Stimulated activated CD4-positive, alpha-beta T cell treated with anti-CD3 and anti-CD28 coated beads, Interleukin-1b, Interleukin-23, amount 100 ng/mL, for 24 hours (primary cell): ENCODE measurements at regions not wholly inside any gene's neighbourhood (a gene's known extent, or its start where the extent isn't known, plus 50 kb on each side); places are given as distances from the start of the nearest gene placed in this dataset.
"Not testable (repeated sequence)": the region's sequence is repeated elsewhere in the genome, so short reads cannot be mapped to it uniquely, and the experiment has no call there.

Experiments
- DNase-seq, 4 experiments: peaks; one replicate each; pipeline ENCODE4 v3.0.0-alpha.2; 2020; ENCODE audit warnings: low read depth in 4 of 4, low spot score in 1 of 4

DNA sequence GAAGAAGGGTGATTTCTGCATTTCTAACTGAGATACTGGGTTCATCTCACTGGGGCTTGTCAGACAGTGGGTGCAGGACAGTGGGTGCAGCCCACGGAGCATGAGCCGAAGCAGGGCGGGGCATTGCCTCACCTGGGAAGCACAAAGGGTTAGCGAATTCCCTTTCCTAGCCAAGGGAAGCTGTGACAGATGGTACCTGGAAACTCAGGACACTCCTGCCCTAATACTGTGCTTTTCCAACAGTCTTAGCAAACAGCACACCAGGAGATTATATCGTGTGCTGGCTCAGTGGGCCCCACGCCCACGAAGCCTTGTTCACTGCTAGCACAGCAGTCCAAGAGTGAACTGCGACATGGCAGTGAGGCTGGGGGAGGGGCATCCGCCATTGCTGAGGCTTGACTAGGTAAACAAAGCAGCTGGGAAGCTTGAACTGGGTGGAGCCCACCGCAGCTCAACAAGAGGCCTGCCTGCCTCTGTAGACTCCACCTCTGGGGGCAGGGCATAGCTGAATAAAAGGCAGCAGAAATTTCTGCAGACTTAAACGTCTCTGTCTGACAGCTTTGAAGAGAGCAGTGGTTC lies 1057.7 kb downstream of the HACE1 start:
- DNase-seq, result not testable (repeated sequence)

DNA sequence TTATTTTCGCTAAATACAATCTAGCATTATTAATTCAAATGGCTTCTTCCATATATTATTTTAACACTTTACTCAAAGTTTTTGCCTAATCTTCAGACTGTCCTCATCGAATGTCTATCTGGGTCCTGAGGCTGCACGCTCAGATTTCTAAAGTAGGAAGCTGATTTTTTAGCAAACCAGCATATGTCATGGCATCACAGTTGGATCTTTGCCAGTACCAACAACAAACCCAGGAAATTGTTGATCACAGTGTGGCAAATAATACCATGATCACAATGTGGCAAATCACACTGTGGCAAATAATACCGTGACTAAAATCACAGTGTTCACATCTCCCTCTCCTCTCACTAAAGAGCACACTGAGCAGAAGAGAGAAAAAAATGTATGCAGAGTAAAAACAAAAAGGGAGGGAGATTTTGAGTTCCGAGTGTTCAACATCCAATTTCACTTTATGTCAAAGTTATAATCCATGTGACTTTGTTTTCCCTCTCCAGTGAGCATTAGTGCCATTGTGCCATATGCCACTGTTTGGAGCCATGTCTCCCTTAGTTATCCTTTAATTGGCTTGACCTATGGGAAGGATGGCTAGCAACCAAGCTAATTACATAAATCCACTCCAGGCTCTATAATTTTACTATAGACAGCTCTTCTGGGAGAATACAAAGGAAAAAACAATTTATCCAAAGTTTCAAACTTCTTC lies 1059.6 kb downstream of the HACE1 start:
- no peak for DNase-seq

DNA sequence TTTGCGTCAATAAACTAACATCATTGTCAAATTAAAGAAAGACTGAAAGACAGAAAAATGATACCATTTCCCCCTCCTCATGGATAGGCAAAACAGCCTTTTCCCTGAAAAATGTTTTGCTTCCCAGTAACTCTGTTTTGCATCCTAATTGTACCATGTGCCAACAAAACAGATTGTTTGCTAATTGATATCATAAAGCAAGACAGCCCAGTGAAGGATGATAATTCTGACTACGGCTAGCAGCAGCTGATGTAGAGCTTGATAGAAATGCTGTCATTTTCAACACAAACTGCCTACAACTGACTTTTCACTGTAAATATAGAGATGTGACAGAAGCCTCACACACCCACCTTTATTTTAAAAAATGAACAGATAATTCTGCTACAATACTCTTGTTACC lies 1061.6 kb downstream of the HACE1 start:
- DNase-seq, result no peak

DNA sequence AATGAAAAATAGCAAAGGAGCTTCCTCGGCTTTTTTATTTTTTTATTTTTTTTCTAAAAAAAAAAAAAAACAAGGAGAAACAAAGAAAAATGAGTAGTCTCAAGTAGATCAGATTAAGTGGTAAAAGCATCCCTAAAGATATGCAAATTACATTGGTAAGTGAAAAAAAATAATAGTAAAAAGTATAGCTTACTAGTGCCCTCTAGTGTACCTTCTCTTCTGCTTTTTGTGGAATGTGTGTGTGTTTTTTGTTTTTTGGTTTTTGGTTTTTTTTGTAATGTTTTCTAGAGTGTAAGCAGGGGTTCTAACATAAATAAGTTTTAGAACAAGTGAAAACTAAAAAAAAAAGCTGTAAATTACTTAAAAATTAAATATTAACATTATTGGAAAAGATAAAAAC lies 1062.0 kb downstream of the HACE1 start:
- DNase-seq, result no peak

DNA sequence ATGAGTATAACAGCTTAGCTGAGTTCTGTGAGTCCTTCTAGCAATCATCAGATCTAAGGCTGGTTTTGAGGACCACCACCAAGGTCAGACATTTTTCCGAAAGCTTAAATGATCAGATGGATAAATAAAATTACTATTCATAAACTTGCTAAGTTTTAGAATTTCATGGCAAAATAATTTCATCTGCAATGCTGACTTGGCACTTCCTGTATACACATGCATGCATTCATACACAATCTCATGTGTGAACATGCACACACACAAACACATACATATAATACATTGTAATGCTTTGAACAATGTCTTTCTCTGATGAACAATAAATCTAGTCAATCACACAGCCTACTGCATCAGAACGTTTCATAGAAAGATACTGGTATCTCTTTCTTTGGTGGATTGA lies 1068.3 kb downstream of the HACE1 start:
- DNase-seq, result no peak

DNA sequence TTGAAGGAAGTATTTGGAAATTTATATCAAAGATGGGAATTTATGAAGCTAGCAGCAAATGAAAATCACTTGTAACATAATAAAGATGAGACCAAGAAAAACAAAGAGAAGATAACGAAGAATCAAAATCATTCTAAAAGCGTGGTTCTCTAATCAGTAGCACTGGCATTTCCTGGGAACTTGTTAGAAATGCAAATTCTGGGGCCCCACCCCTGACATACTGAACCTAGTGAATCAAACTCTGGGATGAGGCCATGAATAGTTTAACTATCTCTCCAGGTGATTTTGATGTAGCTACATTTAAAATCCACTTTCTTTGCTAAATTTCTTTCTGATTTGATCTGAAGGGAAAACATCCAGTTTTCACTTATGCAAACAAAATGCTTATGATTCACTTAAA lies 1075.6 kb downstream of the HACE1 start:
- DNase-seq, result no peak

DNA sequence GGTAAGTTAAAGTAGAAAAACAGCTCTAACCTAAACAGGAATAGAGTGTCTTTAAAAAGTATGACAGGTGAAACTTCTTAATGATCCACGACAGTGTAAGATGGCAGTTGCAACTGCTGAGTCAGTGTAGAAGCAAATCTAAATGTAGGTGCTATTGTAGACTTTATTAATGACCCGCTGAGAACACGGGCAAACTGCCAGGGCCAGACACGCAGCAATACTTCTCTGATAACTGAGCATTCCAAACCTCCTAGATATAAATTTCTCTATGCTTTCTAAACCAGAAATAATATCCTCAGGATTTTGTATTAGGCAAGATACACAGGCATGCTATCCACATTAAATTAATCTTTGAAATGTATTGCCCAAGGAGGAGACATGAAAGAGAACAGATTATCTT lies 1076.4 kb downstream of the HACE1 start:
- DNase-seq, result no peak

DNA sequence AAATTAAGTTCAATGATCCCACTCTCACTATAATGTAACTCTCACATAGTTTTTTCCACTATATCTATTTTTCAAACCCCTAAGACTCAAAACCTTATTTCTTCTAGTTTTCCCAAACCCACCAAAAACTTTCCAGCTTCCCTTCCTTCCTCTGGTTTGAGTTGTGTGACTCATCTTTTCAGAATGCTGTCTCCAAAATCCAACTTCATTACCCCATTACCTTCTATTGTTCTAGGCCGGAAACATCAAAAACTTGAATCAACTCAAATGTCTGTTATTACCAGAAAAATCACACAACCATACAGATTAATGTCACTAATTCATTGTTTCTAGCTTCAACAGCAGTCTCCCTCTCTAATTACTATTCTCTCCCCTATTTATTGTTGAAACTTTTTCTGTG lies 1090.3 kb downstream of the HACE1 start:
- no peak for DNase-seq

DNA sequence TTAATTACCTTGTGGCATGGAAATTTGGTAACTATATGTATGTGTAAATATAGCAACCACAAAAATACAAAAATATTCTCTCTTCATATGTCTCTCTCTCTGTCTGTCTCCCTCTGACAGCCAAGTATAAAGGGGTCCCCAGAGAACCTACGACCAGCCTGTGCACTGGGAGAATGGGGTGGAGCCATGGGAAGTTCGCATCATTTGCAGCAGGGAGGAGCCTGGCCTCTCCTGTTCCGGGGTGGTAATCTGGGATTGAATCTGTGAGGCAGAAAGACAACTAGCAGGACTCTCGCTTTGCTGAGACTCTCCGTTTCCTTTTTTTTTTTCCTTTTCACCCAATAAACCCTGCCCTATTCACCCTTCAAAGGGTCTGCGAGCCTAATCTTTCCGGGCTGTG lies 1109.1 kb downstream of the HACE1 start:
- DNase-seq, result no peak

DNA sequence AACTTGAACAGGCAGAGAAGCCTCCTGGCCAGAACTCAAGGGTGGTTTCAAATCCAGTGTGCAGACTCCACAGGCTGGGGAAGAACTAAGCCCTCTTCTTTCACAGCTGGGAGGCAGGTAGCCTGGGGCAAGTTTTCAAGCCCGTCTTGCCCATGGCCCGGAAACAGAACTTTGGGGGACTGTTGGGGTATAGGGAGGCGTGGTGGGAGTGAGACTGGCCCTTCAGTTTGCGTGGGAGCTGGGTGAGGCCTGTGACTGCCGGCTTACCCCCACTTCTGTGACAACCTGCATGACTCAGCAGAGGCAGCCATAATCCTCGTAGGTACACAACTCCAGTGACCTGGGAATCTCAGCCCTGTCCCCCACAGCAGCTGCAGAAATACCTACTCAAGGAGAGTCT lies 1125.7 kb downstream of the HACE1 start:
- no peak for DNase-seq

DNA sequence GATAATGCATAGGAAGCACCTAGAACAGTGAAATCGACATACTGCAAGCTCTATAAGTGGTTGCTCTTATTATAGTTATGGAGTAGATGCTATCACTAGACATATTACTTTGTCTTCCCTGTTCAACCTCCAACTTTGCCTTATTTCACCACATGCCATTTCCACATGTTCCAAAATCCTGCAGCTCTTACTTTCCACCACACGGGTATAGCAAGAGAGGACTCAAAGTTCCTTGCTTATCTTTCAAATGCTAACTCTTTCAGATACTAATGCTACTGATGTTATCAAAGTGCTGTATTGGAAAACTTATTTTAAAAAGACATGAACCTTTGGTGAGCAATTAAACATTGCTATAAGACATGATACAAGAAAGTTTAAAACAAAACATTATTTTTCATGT lies 1130.1 kb downstream of the HACE1 start:
- no peak for DNase-seq

DNA sequence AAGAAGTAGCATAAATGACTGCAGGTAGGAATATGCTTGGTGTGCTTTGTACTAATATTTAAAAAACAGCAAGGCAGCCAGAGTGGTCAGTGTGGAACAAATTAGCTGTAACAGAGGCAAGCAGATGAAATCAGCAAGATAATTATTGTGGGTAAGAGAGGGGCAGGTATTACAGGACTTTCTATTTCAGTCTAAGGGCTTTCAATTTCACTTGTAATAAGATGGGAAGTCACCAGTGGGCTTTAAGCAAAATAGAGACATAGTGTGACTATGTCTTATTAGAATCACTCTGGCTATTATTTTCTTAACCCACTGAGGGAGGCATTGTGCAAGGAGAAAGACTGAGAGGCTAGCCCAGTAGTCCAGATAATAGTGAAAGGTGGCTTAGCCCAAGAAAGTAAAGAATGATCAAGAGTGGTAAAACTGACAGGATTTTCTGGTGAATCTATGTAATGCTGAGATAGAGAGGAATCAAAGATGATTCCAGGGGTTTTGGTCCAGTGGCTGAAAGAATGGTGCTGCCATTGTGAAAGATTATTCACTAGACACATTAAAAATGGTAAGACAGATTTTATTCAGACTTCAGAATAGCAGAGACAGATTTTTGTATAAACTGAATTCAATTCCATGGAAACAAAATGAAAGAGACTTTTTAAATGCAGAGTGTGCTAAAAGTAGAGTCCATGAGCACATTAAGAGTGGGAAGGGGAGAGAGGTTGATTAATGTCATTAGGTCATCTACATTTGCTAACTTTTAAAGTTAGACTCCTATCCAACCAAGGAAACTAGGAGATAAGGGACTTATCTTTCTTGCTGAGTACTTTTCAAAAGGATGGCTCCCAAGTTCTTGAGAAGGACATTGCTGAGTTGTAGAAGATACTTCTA lies 1136.0 kb downstream of the HACE1 start:
- no peak for DNase-seq

DNA sequence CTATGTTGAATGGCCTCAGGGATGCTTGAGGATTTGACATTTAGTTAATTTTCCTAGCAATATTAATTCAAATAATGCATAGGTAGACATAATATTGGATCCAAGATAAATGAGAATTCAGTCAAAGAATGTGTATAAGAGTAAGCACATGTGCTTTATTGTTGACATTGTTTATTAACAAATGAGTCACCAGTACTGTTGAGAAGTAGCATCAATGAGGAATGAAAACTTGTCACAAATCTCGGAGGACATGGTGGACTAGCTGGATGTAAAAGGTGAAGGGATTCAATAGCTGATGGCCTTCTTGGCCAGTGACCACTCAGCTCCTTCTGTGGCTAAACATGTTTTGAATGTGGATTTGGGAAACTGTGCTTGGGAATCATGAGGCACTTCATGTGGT lies 1137.0 kb downstream of the HACE1 start:
- DNase-seq, result no peak

DNA sequence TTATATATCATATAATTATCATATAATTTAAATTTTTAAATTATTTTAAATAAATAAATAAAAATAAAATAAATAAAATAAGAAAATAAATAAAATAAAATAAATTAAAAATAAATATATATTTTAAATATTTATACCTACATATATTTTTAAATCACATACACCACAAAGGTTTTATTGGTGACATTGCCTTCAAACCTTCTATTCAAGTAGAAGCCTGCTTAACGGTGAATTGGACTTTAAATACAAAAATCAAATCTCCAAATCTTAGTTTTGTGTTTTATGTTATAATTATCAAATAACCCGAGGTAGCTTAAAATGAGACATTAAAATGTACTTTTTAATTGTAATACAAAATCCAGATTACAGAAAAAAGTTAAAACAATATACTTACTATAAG lies 1137.8 kb downstream of the HACE1 start:
- no peak for DNase-seq

DNA sequence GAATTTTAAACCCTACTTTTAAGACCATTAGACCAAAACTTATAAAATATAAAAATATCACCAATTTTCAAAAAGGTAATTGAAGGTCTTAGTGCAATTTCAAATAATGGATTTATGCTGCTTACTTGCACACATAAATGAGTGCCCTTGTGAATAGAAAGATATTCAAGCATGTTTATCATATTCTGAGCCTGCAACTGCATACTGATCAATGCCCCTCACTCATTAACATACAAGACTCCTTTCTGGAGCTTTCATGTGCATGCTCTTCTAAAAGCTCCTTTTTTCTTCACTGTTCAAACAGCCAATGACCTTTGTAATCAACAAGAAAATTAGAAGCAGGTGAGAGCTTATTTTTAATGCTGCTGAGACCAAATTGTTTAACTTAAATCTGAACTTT lies 1139.3 kb downstream of the HACE1 start:
- DNase-seq, result no peak

DNA sequence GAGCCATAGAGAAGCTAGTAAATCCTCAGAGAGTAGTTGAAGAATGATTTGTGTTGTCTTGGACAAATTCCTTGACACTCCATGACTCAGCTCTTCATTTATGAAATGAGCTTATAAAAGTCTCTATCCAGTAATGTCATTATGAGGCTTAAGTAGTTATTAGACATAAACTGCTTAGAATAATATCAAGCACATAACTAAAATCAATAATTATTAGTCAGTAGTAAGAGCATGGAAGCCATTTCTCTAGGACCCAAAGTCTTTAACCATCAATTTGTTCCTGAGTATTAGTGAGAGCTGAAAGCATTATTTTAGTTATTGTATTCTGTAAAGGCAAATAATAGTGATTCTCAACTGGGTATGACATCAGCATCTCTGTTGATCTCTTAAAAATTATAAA lies 1140.2 kb downstream of the HACE1 start:
- no peak for DNase-seq

DNA sequence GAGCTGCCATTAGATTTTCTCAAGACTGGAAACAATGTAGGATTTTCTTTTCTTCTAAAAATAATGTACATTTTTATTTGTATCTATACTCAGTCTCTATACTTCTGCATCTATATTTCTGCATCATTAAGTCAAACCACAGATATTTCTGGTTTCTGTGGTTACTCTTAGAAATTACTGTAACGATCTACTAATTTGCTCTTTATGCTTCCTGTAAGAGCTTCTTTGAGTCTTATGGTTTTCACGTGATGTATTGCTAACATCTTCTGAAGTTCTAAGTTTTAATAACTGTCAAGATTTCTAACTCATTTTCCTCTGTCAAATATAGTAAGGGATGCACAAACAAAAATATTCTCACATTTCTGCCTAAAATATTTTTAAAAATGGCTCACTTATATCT lies 1144.5 kb downstream of the HACE1 start:
- DNase-seq, result no peak

DNA sequence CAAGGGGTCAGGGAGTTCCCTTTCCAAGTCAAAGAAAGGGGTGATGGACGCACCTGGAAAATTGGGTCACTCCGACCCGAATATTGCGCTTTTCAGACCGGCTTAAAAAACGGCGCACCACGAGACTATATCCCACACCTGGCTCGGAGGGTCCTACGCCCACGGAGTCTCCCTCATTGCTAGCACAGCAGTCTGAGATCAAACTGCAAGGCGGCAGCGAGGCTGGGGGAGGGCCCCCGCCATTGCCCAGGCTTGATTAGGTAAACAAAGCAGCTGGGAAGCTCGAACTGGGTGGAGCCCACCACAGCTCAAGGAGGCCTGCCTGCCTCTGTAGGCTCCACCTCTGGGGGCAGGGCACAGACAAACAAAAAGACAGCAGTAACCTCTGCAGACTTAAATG lies 1150.5 kb downstream of the HACE1 start:
- DNase-seq, result not testable (repeated sequence)

DNA sequence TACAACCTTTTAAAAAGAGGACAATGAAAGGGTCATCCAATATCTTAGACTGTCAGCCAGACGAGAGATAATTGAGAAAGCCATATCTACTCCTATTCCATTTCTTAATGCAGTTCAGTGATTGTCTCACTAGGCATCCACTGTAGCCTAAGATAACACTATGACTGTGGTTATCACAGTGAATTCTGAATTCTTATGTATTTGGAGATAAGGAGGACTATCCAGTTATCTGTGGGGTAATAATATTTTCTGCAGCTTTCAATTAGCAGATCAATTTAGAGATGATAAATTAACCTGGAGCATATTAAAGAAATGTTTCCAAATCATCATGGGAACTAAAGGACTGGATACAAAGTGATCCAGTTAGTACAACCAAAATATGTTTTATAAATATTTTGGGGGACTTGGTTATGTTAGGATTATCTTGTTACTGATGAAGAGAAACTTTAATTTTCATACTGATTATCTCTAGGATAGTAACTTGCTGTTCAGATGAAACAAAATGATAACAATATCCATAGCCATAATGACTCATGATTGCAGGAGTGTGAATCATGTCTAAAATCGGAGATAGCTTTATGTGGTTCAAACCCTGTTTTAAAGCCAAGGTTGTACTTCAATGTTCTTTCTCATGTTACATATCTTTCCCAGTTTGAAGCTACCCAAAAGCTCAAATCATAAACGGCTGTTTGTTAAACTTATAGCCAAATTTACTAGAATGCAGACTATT lies 1152.0 kb downstream of the HACE1 start:
- no peak for DNase-seq

DNA sequence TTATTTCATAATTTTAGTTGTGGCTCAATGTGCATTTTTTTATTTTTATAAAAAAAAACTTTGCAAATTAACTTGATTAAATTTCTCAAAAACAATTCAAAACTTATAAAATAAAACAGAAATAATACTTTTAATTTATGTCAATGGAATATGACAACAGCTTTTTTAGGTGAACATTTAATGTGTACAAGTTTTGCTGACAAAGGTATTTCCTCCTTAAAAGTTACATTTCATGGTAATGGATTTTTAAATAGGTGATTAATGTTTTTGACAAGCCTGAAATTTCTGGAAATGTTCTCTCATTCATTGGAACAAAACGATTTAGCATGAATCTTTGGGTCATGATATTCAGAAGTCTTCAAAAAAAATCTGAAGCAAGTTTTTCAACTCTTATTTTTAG lies 1160.0 kb downstream of the HACE1 start:
- DNase-seq, result no peak

DNA sequence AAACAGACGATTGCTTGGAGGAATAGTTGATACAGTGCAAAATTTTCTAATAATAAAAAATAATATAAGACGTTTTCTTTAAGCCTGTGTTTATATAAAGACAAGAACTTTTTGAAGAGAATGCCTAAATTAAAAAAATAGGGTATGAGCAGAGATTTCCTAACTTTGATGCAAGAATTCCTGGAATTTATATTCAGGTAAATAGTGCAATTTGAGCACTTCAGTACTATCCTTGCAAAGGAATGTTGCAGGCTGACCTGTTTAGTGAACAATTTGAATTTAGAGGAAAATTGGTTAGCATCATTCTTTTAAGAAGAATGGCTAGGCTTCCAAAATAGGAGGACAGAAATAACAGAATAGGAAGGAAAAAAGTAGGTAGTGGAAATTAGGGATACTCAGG lies 1172.3 kb downstream of the HACE1 start:
- no peak for DNase-seq

DNA sequence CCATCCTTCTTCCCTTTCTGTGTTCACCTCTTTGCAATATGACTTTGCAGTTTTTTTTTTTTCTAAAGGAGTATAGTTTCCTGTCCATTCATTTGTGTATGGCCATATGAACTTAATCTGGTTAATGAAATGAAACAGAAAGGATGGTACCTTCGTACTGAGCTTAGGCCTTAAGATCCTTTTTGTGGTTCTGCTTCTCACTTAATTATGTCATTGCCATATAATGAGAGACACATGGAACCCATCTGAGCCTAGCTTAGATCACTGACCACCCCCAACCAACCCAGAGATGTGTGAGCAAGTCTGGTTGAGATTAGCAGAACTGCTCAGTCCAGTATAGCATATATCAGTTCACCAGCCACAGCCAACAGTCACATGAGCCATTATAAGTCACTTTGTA lies 1179.6 kb downstream of the HACE1 start:
- DNase-seq, result no peak
